Stimulated activated memory B cell treated with anti-CD40 and anti-IgM and Interleukin-4, amounts not matched to agents 10 μg/mL and 1 μg/mL and 100 μg/mL, for 72 hours (primary cell): ENCODE measurements at regions not wholly inside any gene's neighbourhood (a gene's known extent, or its start where the extent isn't known, plus 50 kb on each side); places are given as distances from the start of the nearest gene placed in this dataset.

Source experiments
- ATAC-seq: fragments of 150-1000 bp; cut with Tn5 transposase; 2 replicates; pipeline ENCODE4 v1.10.0; 2021
- H3K27ac Mint-ChIP-seq: one replicate; pipeline ENCODE4 v1.8.0; 2022; ENCODE audit warnings: mild to moderate bottlenecking, mixed read lengths
- H3K27me3 Mint-ChIP-seq: one replicate; pipeline ENCODE4 v1.8.0; 2022; ENCODE audit warnings: mixed read lengths
- H3K36me3 Mint-ChIP-seq: one replicate; pipeline ENCODE4 v1.8.0; 2022; ENCODE audit warnings: mixed read lengths
- H3K4me1 Mint-ChIP-seq: one replicate; pipeline ENCODE4 v1.8.0; 2022; ENCODE audit warnings: mixed read lengths
- H3K4me3 Mint-ChIP-seq: one replicate; pipeline ENCODE4 v1.8.0; 2022; ENCODE audit warnings: mild to moderate bottlenecking, moderate library complexity, mixed read lengths
- H3K9me3 Mint-ChIP-seq: one replicate; pipeline ENCODE4 v1.8.0; 2022; ENCODE audit warnings: mixed read lengths

- peaks cover 7% of the 10 kb centered on the region for H3K9me3 Mint-ChIP-seq
- H3K36me3 Mint-ChIP-seq, result no peaks in the 10 kb centered on the region
- H3K4me1 Mint-ChIP-seq, result no peaks in the 10 kb centered on the region
- no peaks in the 10 kb centered on the region for H3K27me3 Mint-ChIP-seq
- H3K27ac Mint-ChIP-seq, result no peak overlapping the region
- ATAC-seq, result peak; percentile 57
- no peak overlapping the region for H3K4me3 Mint-ChIP-seq
Observed at GRCh38 chr2:41364842-41365241, 683.0 kb upstream of the PKDCC start.

- Mint-ChIP-seq H3K27me3 (no peaks in the 10 kb centered on the region), H3K4me3 (no peak overlapping the region), H3K27ac (no peak overlapping the region), H3K9me3 (peaks cover 7% of the 10 kb centered on the region), H3K36me3 (no peaks in the 10 kb centered on the region), H3K4me1 (no peaks in the 10 kb centered on the region)
- no peak for ATAC-seq
Observed at GRCh38 chr2:41375901-41376300, 671.9 kb upstream of the PKDCC start.

- no peaks in the 10 kb centered on the region for H3K27me3 Mint-ChIP-seq
- no peaks in the 10 kb centered on the region for H3K4me1 Mint-ChIP-seq
- H3K36me3 Mint-ChIP-seq, result no peaks in the 10 kb centered on the region
- peaks cover 2% of the 10 kb centered on the region for H3K9me3 Mint-ChIP-seq
- H3K4me3 Mint-ChIP-seq, result no peak overlapping the region
- H3K27ac Mint-ChIP-seq, result no peak overlapping the region
- no peak for ATAC-seq
Observed at GRCh38 chr2:41377837-41378236, 670.0 kb upstream of the PKDCC start.

GRCh38 chr2:41378420-41378819, 669.4 kb upstream of the PKDCC start:
- no peak for ATAC-seq
- Mint-ChIP-seq H3K27me3 (no peaks in the 10 kb centered on the region), H3K36me3 (no peaks in the 10 kb centered on the region), H3K27ac (no peak overlapping the region), H3K4me3 (no peak overlapping the region), H3K9me3 (peaks cover 2% of the 10 kb centered on the region), H3K4me1 (no peaks in the 10 kb centered on the region)

GRCh38 chr2:41379496-41380221, 668.2 kb upstream of the PKDCC start:
- H3K4me3 Mint-ChIP-seq, result no peak overlapping the region
- peaks cover 2% of the 10 kb centered on the region for H3K9me3 Mint-ChIP-seq
- no peaks in the 10 kb centered on the region for H3K27me3 Mint-ChIP-seq
- H3K36me3 Mint-ChIP-seq, result no peaks in the 10 kb centered on the region
- no peaks in the 10 kb centered on the region for H3K4me1 Mint-ChIP-seq
- no peak overlapping the region for H3K27ac Mint-ChIP-seq
- no peak for ATAC-seq

- H3K4me3 Mint-ChIP-seq, result no peak overlapping the region
- no peak for ATAC-seq
- no peaks in the 10 kb centered on the region for H3K4me1 Mint-ChIP-seq
- no peak overlapping the region for H3K27ac Mint-ChIP-seq
- H3K9me3 Mint-ChIP-seq, result peaks cover 2% of the 10 kb centered on the region
- no peaks in the 10 kb centered on the region for H3K36me3 Mint-ChIP-seq
- no peaks in the 10 kb centered on the region for H3K27me3 Mint-ChIP-seq
Observed at GRCh38 chr2:41381701-41382100, 666.1 kb upstream of the PKDCC start.

GRCh38 chr2:41387519-41387918, 660.3 kb upstream of the PKDCC start:
- no peak overlapping the region for H3K27ac Mint-ChIP-seq
- H3K9me3 Mint-ChIP-seq, result no peaks in the 10 kb centered on the region
- ATAC-seq, result no peak
- H3K4me1 Mint-ChIP-seq, result no peaks in the 10 kb centered on the region
- no peaks in the 10 kb centered on the region for H3K27me3 Mint-ChIP-seq
- H3K36me3 Mint-ChIP-seq, result no peaks in the 10 kb centered on the region
- no peak overlapping the region for H3K4me3 Mint-ChIP-seq

GRCh38 chr2:41393621-41394020, 654.2 kb upstream of the PKDCC start:
- Mint-ChIP-seq H3K27me3 (no peaks in the 10 kb centered on the region), H3K27ac (no peak overlapping the region), H3K4me1 (no peaks in the 10 kb centered on the region), H3K4me3 (no peak overlapping the region), H3K36me3 (no peaks in the 10 kb centered on the region), H3K9me3 (peaks cover 18% of the 10 kb centered on the region)
- no peak for ATAC-seq

GRCh38 chr2:41394541-41394940, 653.3 kb upstream of the PKDCC start:
- no peaks in the 10 kb centered on the region for H3K27me3 Mint-ChIP-seq
- no peaks in the 10 kb centered on the region for H3K36me3 Mint-ChIP-seq
- no peak for ATAC-seq
- peaks cover 18% of the 10 kb centered on the region for H3K9me3 Mint-ChIP-seq
- no peak overlapping the region for H3K4me3 Mint-ChIP-seq
- H3K4me1 Mint-ChIP-seq, result no peaks in the 10 kb centered on the region
- no peak overlapping the region for H3K27ac Mint-ChIP-seq

GRCh38 chr2:41395692-41396091, 652.1 kb upstream of the PKDCC start:
- H3K27me3 Mint-ChIP-seq, result no peaks in the 10 kb centered on the region
- peaks cover 18% of the 10 kb centered on the region for H3K9me3 Mint-ChIP-seq
- no peak for ATAC-seq
- no peaks in the 10 kb centered on the region for H3K36me3 Mint-ChIP-seq
- H3K4me1 Mint-ChIP-seq, result no peaks in the 10 kb centered on the region
- H3K4me3 Mint-ChIP-seq, result no peak overlapping the region
- no peak overlapping the region for H3K27ac Mint-ChIP-seq

- Mint-ChIP-seq H3K27me3 (no peaks in the 10 kb centered on the region), H3K27ac (no peak overlapping the region), H3K4me3 (no peak overlapping the region), H3K4me1 (no peaks in the 10 kb centered on the region), H3K9me3 (peaks cover 16% of the 10 kb centered on the region), H3K36me3 (no peaks in the 10 kb centered on the region)
- no peak for ATAC-seq
Observed at GRCh38 chr2:41399437-41400087, 648.3 kb upstream of the PKDCC start.

- Mint-ChIP-seq H3K4me3 (no peak overlapping the region), H3K27ac (no peak overlapping the region), H3K9me3 (peaks cover 13% of the 10 kb centered on the region), H3K27me3 (no peaks in the 10 kb centered on the region), H3K36me3 (no peaks in the 10 kb centered on the region), H3K4me1 (no peaks in the 10 kb centered on the region)
- no peak for ATAC-seq
Observed at GRCh38 chr2:41400088-41400665, 647.6 kb upstream of the PKDCC start.

GRCh38 chr2:41405441-41405840, 642.4 kb upstream of the PKDCC start:
- Mint-ChIP-seq H3K36me3 (no peaks in the 10 kb centered on the region), H3K9me3 (peaks cover 3% of the 10 kb centered on the region), H3K27me3 (peaks cover 1% of the 10 kb centered on the region), H3K4me1 (no peaks in the 10 kb centered on the region), H3K4me3 (no peak overlapping the region), H3K27ac (no peak overlapping the region)
- no peak for ATAC-seq

- no peak for ATAC-seq
- no peak overlapping the region for H3K27ac Mint-ChIP-seq
- peaks cover 9% of the 10 kb centered on the region for H3K9me3 Mint-ChIP-seq
- H3K36me3 Mint-ChIP-seq, result no peaks in the 10 kb centered on the region
- no peaks in the 10 kb centered on the region for H3K4me1 Mint-ChIP-seq
- H3K4me3 Mint-ChIP-seq, result no peak overlapping the region
- peaks cover 9% of the 10 kb centered on the region for H3K27me3 Mint-ChIP-seq
Observed at GRCh38 chr2:41409328-41409727, 638.5 kb upstream of the PKDCC start.

- no peak overlapping the region for H3K27ac Mint-ChIP-seq
- H3K4me1 Mint-ChIP-seq, result no peaks in the 10 kb centered on the region
- ATAC-seq, result no peak
- H3K4me3 Mint-ChIP-seq, result no peak overlapping the region
- H3K27me3 Mint-ChIP-seq, result peaks cover 9% of the 10 kb centered on the region
- peaks cover 13% of the 10 kb centered on the region for H3K9me3 Mint-ChIP-seq
- no peaks in the 10 kb centered on the region for H3K36me3 Mint-ChIP-seq
Observed at GRCh38 chr2:41410011-41410410, 637.8 kb upstream of the PKDCC start.
